HG03025 (cell line): ENCODE measurements at regions not wholly inside any gene's neighbourhood (a gene's known extent, or its start where the extent isn't known, plus 50 kb on each side); places are given as distances from the start of the nearest gene placed in this dataset.
"Not testable (repeated sequence)": the region's sequence is repeated elsewhere in the genome, so short reads cannot be mapped to it uniquely, and the experiment has no call there.

Experiments
- ATAC-seq: cut with Tn5 transposase; IDR thresholded peaks from one replicate; pipeline ENCODE4 v1.9.1; 2021; ENCODE audit warnings: mild to moderate bottlenecking, moderate library complexity; ENCODE audit not compliant: unreplicated experiment, low FRiP score

GRCh38 chr3:21894459-21895340 lies 143.7 kb upstream of the ZNF385D start:
- no peak for ATAC-seq

- no peak for ATAC-seq
Observed at GRCh38 chr3:21898316-21898715, 147.3 kb upstream of the ZNF385D start.

- ATAC-seq, result no peak
Observed at GRCh38 chr3:21901484-21901883, 150.5 kb upstream of the ZNF385D start.

GRCh38 chr3:21902956-21903355 lies 151.9 kb upstream of the ZNF385D start:
- ATAC-seq, result no peak

GRCh38 chr3:21909096-21909495 lies 158.1 kb upstream of the ZNF385D start:
- ATAC-seq, result no peak

- no peak for ATAC-seq
Observed at GRCh38 chr3:21912711-21913110, 161.7 kb upstream of the ZNF385D start.

- ATAC-seq, result no peak
Observed at GRCh38 chr3:21913791-21914190, 162.8 kb upstream of the ZNF385D start.

- ATAC-seq, result no peak
Observed at GRCh38 chr3:21914451-21914850, 163.4 kb upstream of the ZNF385D start.

- ATAC-seq, result no peak
Observed at GRCh38 chr3:21919383-21919782, 168.4 kb upstream of the ZNF385D start.

GRCh38 chr3:21920421-21920861 lies 169.4 kb upstream of the ZNF385D start:
- no peak for ATAC-seq

GRCh38 chr3:21923156-21923555 lies 172.1 kb upstream of the ZNF385D start:
- not testable (repeated sequence) for ATAC-seq

- no peak for ATAC-seq
Observed at GRCh38 chr3:21927261-21927660, 176.3 kb upstream of the ZNF385D start.

GRCh38 chr3:21934591-21934990 lies 183.6 kb upstream of the ZNF385D start:
- ATAC-seq, result no peak

GRCh38 chr3:21936207-21936606 lies 185.2 kb upstream of the ZNF385D start:
- ATAC-seq, result no peak

GRCh38 chr3:21938267-21938681 lies 187.3 kb upstream of the ZNF385D start:
- no peak for ATAC-seq

GRCh38 chr3:21942328-21942727 lies 191.3 kb upstream of the ZNF385D start:
- no peak for ATAC-seq

GRCh38 chr3:21944251-21944650 lies 193.2 kb upstream of the ZNF385D start:
- no peak for ATAC-seq

- ATAC-seq, result no peak
Observed at GRCh38 chr3:21952856-21953255, 201.8 kb upstream of the ZNF385D start.

GRCh38 chr3:21954709-21955108 lies 203.7 kb upstream of the ZNF385D start:
- no peak for ATAC-seq

- no peak for ATAC-seq
Observed at GRCh38 chr3:21955406-21955805, 204.4 kb upstream of the ZNF385D start.

GRCh38 chr3:21960033-21960432 lies 209.0 kb upstream of the ZNF385D start:
- no peak for ATAC-seq

- ATAC-seq, result no peak
Observed at GRCh38 chr3:21962456-21962855, 211.4 kb upstream of the ZNF385D start.
